Skin epidermis (tissue), 12 donors: ENCODE measurements at regions not wholly inside any gene's neighbourhood (a gene's known extent, or its start where the extent isn't known, plus 50 kb on each side); places are given as distances from the start of the nearest gene placed in this dataset.

Experiments used
- H3K27ac ChIP-seq, 21 experiments: fragments of 200-600 bp; sonication (generic) in 11 of 21; one replicate each; pipeline ENCODE4 v1.5.0; 2020; ENCODE audit warnings: mild to moderate bottlenecking in 3 of 21, inconsistent platforms in 2 of 21, moderate library complexity in 2 of 21
- H3K4me3 ChIP-seq, 7 experiments: fragments of 200-600 bp; sonication (generic) in 2 of 7; one replicate each; pipeline ENCODE4 v1.5.0; 2020; ENCODE audit warnings: inconsistent platforms in 2 of 7, mild to moderate bottlenecking in 2 of 7, moderate library complexity in 1 of 7

- Histone ChIP-seq H3K4me3 (no peak overlapping the region), H3K27ac (no peak overlapping the region)
Measured at GRCh38 chr1:108027389-108027788, 62.4 kb upstream of the VAV3 start.

- Histone ChIP-seq H3K27ac (no peak overlapping the region), H3K4me3 (no peak overlapping the region)
Measured at GRCh38 chr1:108017698-108018097, 52.7 kb upstream of the VAV3 start.

DNA sequence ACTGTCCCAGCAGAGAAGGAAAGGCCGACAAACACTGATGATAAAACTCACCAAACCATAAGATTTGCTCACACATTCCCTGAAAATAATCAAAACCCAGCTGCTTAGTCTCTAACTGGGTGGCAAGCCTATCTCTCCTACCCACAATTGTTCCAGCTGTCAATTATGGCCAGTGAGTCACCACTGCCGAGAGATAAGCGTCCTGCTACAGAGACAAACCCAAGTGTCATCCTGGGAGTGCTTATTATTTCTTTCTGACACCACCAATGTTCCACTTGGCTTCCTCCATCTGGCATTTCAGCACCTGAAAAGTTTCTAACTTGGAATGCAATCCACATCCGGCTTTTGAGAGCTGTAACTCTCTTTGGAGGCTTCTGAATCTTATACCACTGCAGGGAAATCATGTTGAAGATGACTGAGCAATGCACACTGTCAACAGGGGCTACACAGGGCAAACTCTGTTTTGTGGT lies 51.5 kb upstream of the VAV3 start:
- no peak overlapping the region for H3K4me3 ChIP-seq
- no peak overlapping the region for H3K27ac ChIP-seq
